Left cardiac atrium (tissue), 4 donors: ENCODE measurements at regions not wholly inside any gene's neighbourhood (a gene's known extent, or its start where the extent isn't known, plus 50 kb on each side); places are given as distances from the start of the nearest gene placed in this dataset.

Experiments
- ATAC-seq, 2 donors: fragments of 200-7000 bp; cut with Tn5 transposase; one replicate each; pipeline ENCODE4 v1.9.1; 2020; ENCODE audit warnings: mild to moderate bottlenecking in 2 of 2, moderate library complexity in 2 of 2
- DNase-seq: peaks from one replicate; pipeline ENCODE4 v3.0.0-alpha.2; 2020
- intact Hi-C, 2 donors: fragments of 100-400 bp; cut with DNase I; formaldehyde crosslinking; loops; one replicate each; pipeline versions ENCODE4 v1.14.1 to v1.15.1; 2022 to 2023
- donor health status: DM: no; HTN: yes; CAD: no.
- donor health status: DM: no; HTN: yes; CAD: no; lungs with severe emphysema.
- donor health status: DM: yes; HTN: yes; CAD: no.
- donor health status: Dilated cardiomyopathy.

- ATAC-seq, result no peak
- DNase-seq, result no peak
- intact Hi-C loops, result no loop called here
Measured at GRCh38 chr6:145047891-145048290, 687.4 kb downstream of the EPM2A start.

GRCh38 chr6:145051661-145052060 lies 683.7 kb downstream of the EPM2A start:
- ATAC-seq (no peak), DNase-seq (no peak)
- intact Hi-C loops, result no loop called here

DNA sequence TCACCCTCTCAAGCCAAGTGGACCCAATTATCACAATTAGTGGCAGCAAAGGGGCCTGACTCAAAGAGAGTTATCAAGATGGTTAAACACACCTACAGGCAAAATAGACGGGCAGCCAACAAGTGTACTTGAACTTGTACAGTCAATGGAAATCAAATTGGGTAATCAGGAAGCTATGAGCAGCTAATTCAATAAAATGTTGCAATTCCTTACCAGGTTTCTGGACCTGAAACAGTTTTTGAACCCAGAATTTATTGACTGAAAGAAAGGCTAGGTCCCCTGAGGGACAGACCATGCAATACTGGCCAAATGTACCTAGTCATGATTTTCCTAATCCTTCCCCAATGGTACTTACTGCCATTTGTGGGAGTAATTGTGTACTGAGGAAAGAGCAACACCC lies 679.8 kb downstream of the EPM2A start:
- ATAC-seq (no peak), DNase-seq (no peak)
- intact Hi-C loops, result no loop called here

GRCh38 chr6:145060714-145061113 lies 674.6 kb downstream of the EPM2A start:
- DNase-seq, result no peak
- intact Hi-C loops, result no loop called here
- no peak for ATAC-seq

- no peak for DNase-seq
- no peak for ATAC-seq
- intact Hi-C loops, result no loop called here
Measured at GRCh38 chr6:145063091-145063490, 672.2 kb downstream of the EPM2A start.

GRCh38 chr6:145067430-145067829 lies 667.9 kb downstream of the EPM2A start:
- DNase-seq, result no peak
- intact Hi-C loops, result no loop called here
- ATAC-seq, result no peak

DNA sequence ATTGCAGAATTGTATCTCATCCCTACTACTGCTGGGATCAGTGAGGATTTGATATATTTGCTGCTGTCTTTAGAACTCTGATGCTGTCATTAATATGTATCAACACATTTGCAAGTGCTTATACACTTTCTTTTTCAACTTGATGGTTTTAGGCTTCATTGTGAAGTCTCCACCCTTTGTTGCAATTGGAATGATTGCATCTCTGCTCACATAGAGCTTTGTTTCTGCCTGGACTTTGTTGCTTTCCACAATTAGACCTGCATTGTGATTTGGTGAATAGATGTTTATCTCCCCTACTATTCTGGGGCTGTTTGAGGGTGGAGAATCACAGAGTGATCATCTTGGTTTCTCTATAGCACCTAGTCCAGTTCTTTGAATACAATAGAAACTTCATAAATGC lies 666.7 kb downstream of the EPM2A start:
- intact Hi-C loops, result no loop called here
- ATAC-seq (no peak), DNase-seq (no peak)

GRCh38 chr6:145069966-145070365 lies 665.4 kb downstream of the EPM2A start:
- intact Hi-C loops, result no loop called here
- DNase-seq (no peak), ATAC-seq (no peak)

DNA sequence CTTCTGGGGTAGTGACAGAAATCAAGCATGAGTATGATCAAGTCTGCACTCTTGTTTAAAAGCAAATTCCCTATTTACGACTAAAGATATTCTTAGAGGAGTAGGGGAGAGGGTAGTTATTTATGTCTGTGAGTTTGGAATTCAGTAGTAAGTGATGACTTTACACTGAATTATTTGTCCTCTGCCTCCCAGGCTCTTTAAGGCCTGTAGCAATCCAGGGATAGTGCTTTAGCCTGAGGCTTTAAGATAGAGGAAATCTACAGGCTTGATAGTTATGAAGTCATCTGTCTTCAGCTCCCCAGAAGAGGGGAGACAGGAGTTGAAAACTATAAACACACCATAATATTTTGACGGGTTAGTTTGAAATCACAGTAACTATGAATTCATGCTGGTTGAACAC lies 664.5 kb downstream of the EPM2A start:
- no peak for DNase-seq
- intact Hi-C loops, result no loop called here
- no peak for ATAC-seq

DNA sequence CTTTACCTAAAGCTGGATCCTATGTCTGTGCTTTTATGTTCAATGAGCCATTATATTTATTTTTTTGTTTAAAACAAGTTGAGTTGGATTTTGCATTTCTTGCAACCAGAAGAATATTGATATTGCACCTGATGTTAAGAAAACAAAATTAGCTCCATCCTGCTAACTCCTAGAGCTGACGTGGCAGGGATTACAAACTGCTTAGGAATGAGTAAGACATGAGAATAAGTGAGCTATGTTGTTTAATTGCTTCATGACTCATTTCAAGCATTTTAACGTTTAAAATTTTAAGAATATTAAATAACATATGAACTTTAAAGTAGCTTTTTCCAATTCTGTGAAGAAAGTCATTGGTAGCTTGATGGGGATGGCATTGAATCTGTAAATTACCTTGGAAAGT lies 663.5 kb downstream of the EPM2A start:
- no peak for ATAC-seq
- DNase-seq, result no peak
- intact Hi-C loops, result no loop called here

GRCh38 chr6:145073811-145074210 lies 661.5 kb downstream of the EPM2A start:
- intact Hi-C loops, result no loop called here
- ATAC-seq, result no peak
- no peak for DNase-seq

- DNase-seq (no peak), ATAC-seq (no peak)
- intact Hi-C loops, result no loop called here
Measured at GRCh38 chr6:145074805-145075204, 660.5 kb downstream of the EPM2A start.

- intact Hi-C loops, result no loop called here
- ATAC-seq (no peak), DNase-seq (no peak)
Measured at GRCh38 chr6:145075425-145075824, 659.9 kb downstream of the EPM2A start.

DNA sequence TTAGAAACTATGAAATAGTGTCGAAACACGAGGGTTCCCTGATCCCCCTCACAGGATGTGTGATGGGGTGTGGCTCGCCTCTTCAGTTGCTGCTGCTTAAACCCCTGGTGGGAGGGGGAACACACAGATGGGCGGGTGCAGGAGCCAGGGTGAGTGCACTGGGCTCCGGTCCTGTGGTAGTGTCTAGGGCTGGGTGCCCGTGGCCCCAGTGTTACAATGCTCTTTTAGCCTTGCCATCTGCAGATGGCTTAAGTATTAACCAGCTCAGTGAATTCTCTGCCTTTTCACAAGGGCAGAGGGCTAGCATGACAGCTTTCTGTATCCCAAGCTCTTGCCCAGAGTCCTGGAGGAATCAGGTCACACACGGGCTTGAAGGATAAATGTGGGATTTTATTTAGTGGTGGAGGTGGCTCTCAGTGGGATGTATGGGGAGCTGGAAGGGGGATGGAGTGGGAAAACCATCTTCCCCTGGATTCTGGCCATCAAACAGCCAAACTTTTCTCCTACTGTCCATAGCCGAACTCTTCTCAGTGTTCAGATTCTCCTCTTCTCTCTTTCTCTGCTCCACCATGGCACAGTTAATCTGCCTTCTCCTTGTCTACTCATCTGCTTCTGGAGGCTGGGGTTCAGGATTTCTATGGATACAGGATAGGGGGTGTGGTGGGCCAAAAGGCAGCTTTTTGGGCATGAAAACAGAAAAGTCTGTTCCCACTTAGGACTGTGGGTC lies 659.0 kb downstream of the EPM2A start:
- ATAC-seq, result no peak
- intact Hi-C loops, result no loop called here

GRCh38 chr6:145077382-145077781 lies 657.9 kb downstream of the EPM2A start:
- DNase-seq, result no peak
- intact Hi-C loops, result no loop called here
- no peak for ATAC-seq

More for the DNA sequence above, 659.0 kb downstream of the EPM2A start:
- DNase-seq, result no peak

GRCh38 chr6:145080651-145081050 lies 654.7 kb downstream of the EPM2A start:
- intact Hi-C loops, result no loop called here
- DNase-seq, result no peak
- no peak for ATAC-seq

GRCh38 chr6:145081677-145082076 lies 653.6 kb downstream of the EPM2A start:
- intact Hi-C loops, result no loop called here
- DNase-seq (no peak), ATAC-seq (no peak)

DNA sequence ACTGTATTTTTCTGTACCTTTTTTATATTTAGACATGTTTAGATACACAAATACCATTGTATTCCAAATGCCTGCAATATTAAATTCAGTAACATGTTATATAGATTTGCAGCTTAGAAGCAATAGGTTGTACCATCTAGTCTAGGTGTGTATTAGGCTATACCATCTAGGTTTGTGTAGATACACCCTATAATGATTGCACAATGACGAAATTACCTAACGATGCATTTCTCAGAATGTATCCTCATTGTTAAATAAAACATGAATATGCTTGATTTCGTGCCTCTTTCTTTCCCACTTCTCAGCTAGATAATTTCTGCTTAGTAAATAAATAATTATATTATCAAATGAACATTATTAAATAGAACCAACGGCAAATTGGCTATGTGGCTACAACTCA lies 653.0 kb downstream of the EPM2A start:
- DNase-seq (no peak), ATAC-seq (no peak)
- intact Hi-C loops, result no loop called here

- peak; percentile 70 to 88 for ATAC-seq
- no peak for DNase-seq
- intact Hi-C loops, result no loop called here
Measured at GRCh38 chr6:145086197-145086596, 649.1 kb downstream of the EPM2A start.

DNA sequence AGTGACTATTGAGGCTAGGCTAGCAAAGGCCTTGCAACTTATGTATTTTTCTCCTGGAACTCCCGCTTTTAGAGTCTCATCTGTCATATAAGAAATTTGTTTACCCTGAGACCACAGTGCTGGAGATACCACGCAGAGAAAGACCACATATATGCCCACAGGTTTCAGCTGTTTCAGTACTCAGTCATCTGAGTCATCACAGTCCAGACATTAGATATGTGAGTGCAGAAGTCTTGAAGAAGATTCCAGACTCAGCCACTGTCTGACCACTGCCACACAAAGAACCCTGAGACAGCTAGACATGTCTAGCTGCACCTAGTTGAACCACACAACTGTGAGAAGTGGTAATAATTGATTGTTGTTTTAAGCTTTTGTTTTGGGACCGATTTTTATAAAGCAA lies 648.3 kb downstream of the EPM2A start:
- intact Hi-C loops, result no loop called here
- ATAC-seq (peak in 1 of 2 donors; percentile 60), DNase-seq (no peak)

- ATAC-seq (peak in 1 of 2 donors; percentile 79), DNase-seq (no peak)
- intact Hi-C loops, result no loop called here
Measured at GRCh38 chr6:145090801-145091585, 644.3 kb downstream of the EPM2A start.
